ENCODE measurements at regions not wholly inside any gene's neighbourhood (a gene's known extent, or its start where the extent isn't known, plus 50 kb on each side); places are given as distances from the start of the nearest gene placed in this dataset.
"Not testable (repeated sequence)": the region's sequence is repeated elsewhere in the genome, so short reads cannot be mapped to it uniquely, and the experiment has no call there.

- POLR2A ChIA-PET (ENCODE audit: low non-redundant PET), result no interaction called here
- no peak for TF ChIP-seq EZH2 (IDR thresholded peaks at IDR 0.05; ENCODE audit: borderline replicate concordance, low read depth, low read length, poor library complexity, severe bottlenecking)
- no peak for TF ChIP-seq CTCF (conservative IDR thresholded peaks at IDR 0.05; ENCODE audit: low read depth, low read length)
- Histone ChIP-seq H3K4me1 (ENCODE audit: insufficient read depth, low read length, poor library complexity, severe bottlenecking) (no peaks in the 10 kb centered on the region), H3K27ac (ENCODE audit: low read depth, low read length, poor library complexity, severe bottlenecking) (no peak overlapping the region), H3K36me3 (ENCODE audit: insufficient read depth, low read length, poor library complexity, severe bottlenecking) (no peaks in the 10 kb centered on the region), H3K4me3 (ENCODE audit: low read depth, low read length, poor library complexity, severe bottlenecking) (no peak overlapping the region), H3K27me3 (replicated peaks; ENCODE audit: insufficient read depth, low read depth, low read length, poor library complexity) (no peaks in the 10 kb centered on the region), H3K9me3 (ENCODE audit: low read depth, low read length, poor library complexity, severe bottlenecking) (no peaks in the 10 kb centered on the region)
- CTCF ChIA-PET, result no interaction called here
- intact Hi-C loops (cut with micrococcal nuclease; ENCODE audit: unreplicated experiment), result no loop called here
- no peak for DNase-seq (ENCODE audit: low spot score)
- BruUV-seq (replicated peaks), result no TSS peak
Measured at GRCh38 chr20:48359692-48360341, 468.0 kb downstream of the PREX1 start.

- H3K9me3 ChIP-seq (ENCODE audit: low read depth, low read length, poor library complexity, severe bottlenecking); H3K4me3 ChIP-seq (ENCODE audit: low read depth, low read length, poor library complexity, severe bottlenecking); DNase-seq (ENCODE audit: low spot score); H3K27me3 ChIP-seq (replicated peaks; ENCODE audit: insufficient read depth, low read depth, low read length, poor library complexity); CTCF ChIA-PET; H3K36me3 ChIP-seq (ENCODE audit: insufficient read depth, low read length, poor library complexity, severe bottlenecking); H3K27ac ChIP-seq (ENCODE audit: low read depth, low read length, poor library complexity, severe bottlenecking); BruUV-seq (replicated peaks); H3K4me1 ChIP-seq (ENCODE audit: insufficient read depth, low read length, poor library complexity, severe bottlenecking); POLR2A ChIA-PET (ENCODE audit: low non-redundant PET); intact Hi-C loops (cut with micrococcal nuclease; ENCODE audit: unreplicated experiment): not testable (repeated sequence)
Measured at GRCh38 chr20:48359055-48359390, 468.8 kb downstream of the PREX1 start.

GRCh38 chr20:48358176-48359054, 469.4 kb downstream of the PREX1 start:
- Histone ChIP-seq H3K27ac (ENCODE audit: low read depth, low read length, poor library complexity, severe bottlenecking) (no peak overlapping the region), H3K4me1 (ENCODE audit: insufficient read depth, low read length, poor library complexity, severe bottlenecking) (no peaks in the 10 kb centered on the region), H3K27me3 (replicated peaks; ENCODE audit: insufficient read depth, low read depth, low read length, poor library complexity) (no peaks in the 10 kb centered on the region), H3K36me3 (ENCODE audit: insufficient read depth, low read length, poor library complexity, severe bottlenecking) (no peaks in the 10 kb centered on the region), H3K4me3 (ENCODE audit: low read depth, low read length, poor library complexity, severe bottlenecking) (no peak overlapping the region), H3K9me3 (ENCODE audit: low read depth, low read length, poor library complexity, severe bottlenecking) (no peaks in the 10 kb centered on the region)
- intact Hi-C loops (cut with micrococcal nuclease; ENCODE audit: unreplicated experiment), result no loop called here
- BruUV-seq (replicated peaks), result no TSS peak
- DNase-seq (ENCODE audit: low spot score), result no peak
- ChIA-PET CTCF (interaction anchor here (0.6 kb wide), 1 partner anchor 262 kb away, joined by 3 read pairs; no protein-coding TSS in a partner anchor), POLR2A (ENCODE audit: low non-redundant PET) (no interaction called here)
- TF ChIP-seq EZH2 (IDR thresholded peaks at IDR 0.05; ENCODE audit: borderline replicate concordance, low read depth, low read length, poor library complexity, severe bottlenecking), result no peak
- no peak for TF ChIP-seq CTCF (conservative IDR thresholded peaks at IDR 0.05; ENCODE audit: low read depth, low read length)

Measured in A673 (cell line).